ENCODE measurements at regions not wholly inside any gene's neighbourhood (a gene's known extent, or its start where the extent isn't known, plus 50 kb on each side); places are given as distances from the start of the nearest gene placed in this dataset.

DNA sequence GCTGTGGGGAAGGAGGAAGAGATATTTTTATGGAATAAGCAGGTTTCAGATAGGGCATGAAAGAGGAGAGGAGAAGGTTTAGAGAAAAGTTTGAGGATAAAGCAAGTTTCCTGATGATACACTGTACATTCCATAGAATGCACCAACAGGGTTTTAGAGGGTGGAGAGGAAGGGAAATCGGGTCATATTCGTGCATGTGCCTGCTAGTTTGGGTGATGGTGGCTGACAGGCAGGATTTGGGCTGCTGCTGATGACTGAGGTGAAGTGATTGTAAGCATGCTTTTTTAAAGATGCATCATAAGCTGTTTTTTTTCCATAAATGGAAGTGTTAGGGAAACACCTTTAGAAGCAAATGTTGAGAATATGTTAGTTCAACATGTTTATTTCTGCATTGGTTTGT is 68.8 kb downstream of the PMAIP1 start:
- no peaks in the 10 kb centered on the region for H3K36me3 Mint-ChIP-seq
- H3K27me3 Mint-ChIP-seq = no peaks in the 10 kb centered on the region
- H3K9me3 Mint-ChIP-seq = no peaks in the 10 kb centered on the region
- H3K27ac Mint-ChIP-seq = no peak overlapping the region
- H3K4me1 Mint-ChIP-seq = peaks cover 16% of the 10 kb centered on the region
- no peak for ATAC-seq
- no peak overlapping the region for H3K4me3 Mint-ChIP-seq

DNA sequence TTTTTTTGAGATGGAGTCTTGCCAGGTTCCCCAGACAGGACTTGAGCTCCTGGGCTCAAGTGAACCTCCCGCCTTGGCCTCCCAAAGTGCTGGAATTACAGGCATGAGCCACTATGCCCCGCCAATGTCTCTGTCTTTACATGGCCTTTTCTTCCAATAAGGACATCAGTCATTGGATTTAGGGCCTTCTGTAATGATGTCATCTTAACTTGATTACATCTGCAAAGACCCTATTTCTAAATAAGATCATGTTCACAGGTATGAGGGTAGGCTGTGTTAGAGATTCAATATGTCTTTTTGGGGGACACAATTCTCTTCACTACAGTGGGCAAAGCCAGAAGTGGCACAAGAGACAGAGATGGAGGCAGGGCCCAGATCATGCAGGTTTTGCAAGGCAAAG is 68.1 kb downstream of the PMAIP1 start:
- H3K9me3 Mint-ChIP-seq = no peaks in the 10 kb centered on the region
- ATAC-seq = no peak
- H3K36me3 Mint-ChIP-seq = no peaks in the 10 kb centered on the region
- no peaks in the 10 kb centered on the region for H3K27me3 Mint-ChIP-seq
- H3K4me3 Mint-ChIP-seq = no peak overlapping the region
- peaks cover 16% of the 10 kb centered on the region for H3K4me1 Mint-ChIP-seq
- H3K27ac Mint-ChIP-seq = no peak overlapping the region

DNA sequence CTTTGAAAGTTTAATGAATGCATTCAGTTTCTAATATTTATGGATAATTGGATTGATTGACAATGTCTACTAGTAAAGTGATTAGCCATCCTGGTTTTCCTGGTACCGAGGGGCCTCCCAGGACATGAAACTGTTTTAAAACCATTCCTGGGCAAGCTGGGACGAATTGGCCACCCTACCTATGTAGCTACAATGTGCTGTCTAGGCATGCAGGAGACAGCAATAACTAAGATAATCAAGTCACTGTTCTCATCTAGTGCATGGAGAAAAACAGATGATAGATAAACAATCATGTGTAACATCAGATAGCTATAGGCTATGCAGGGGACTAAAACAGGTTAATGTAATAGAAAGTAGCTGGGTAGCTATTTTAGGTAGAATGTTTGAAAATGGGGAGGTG is 67.1 kb downstream of the PMAIP1 start:
- Mint-ChIP-seq H3K9me3 (no peaks in the 10 kb centered on the region), H3K36me3 (no peaks in the 10 kb centered on the region), H3K27ac (no peak overlapping the region), H3K4me3 (no peak overlapping the region), H3K4me1 (peaks cover 12% of the 10 kb centered on the region), H3K27me3 (no peaks in the 10 kb centered on the region)
- no peak for ATAC-seq

GRCh38 chr18:59963229-59963628 is 63.4 kb downstream of the PMAIP1 start:
- H3K27me3 Mint-ChIP-seq = no peaks in the 10 kb centered on the region
- H3K27ac Mint-ChIP-seq = peak overlapping the region; percentile 34
- no peak for ATAC-seq
- H3K4me1 Mint-ChIP-seq = peaks cover 33% of the 10 kb centered on the region
- peaks cover 2% of the 10 kb centered on the region for H3K9me3 Mint-ChIP-seq
- H3K36me3 Mint-ChIP-seq = no peaks in the 10 kb centered on the region
- H3K4me3 Mint-ChIP-seq = no peak overlapping the region

- Mint-ChIP-seq H3K27me3 (no peaks in the 10 kb centered on the region), H3K4me3 (peak overlapping the region; percentile 42), H3K4me1 (peaks cover 41% of the 10 kb centered on the region)
Observed at GRCh38 chr18:59961070-59961469, 61.3 kb downstream of the PMAIP1 start.

DNA sequence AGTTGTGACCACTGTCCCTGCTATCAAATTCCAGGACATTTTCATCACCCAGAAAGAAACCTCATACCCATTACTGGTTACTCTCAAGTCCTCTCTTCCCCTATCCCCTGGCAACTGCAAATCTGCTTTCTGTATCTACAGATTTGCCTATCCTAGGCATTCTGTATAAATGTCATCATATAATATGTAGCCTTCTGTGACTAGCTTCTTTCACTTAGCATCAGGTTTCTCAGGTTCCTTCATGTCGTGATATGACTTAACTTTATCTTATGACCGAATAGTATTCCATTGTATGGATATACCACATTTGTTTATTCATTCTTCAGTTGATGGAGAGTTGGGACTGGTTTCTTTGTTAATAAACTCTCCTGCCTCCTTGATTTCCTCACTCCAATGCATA is 60.5 kb downstream of the PMAIP1 start:
- peaks cover 2% of the 10 kb centered on the region for H3K9me3 Mint-ChIP-seq
- no peaks in the 10 kb centered on the region for H3K36me3 Mint-ChIP-seq
- H3K27me3 Mint-ChIP-seq = no peaks in the 10 kb centered on the region
- H3K27ac Mint-ChIP-seq = peak overlapping the region; percentile 83
- no peak overlapping the region for H3K4me3 Mint-ChIP-seq
- peaks cover 41% of the 10 kb centered on the region for H3K4me1 Mint-ChIP-seq
- no peak for ATAC-seq

More at GRCh38 chr18:59961070-59961469, 61.3 kb downstream of the PMAIP1 start:
- Mint-ChIP-seq H3K9me3 (peaks cover 2% of the 10 kb centered on the region), H3K27ac (peak overlapping the region; percentile 83), H3K36me3 (no peaks in the 10 kb centered on the region)
- ATAC-seq = peak; percentile 95

- Mint-ChIP-seq H3K4me1 (peaks cover 45% of the 10 kb centered on the region), H3K4me3 (no peak overlapping the region), H3K36me3 (no peaks in the 10 kb centered on the region), H3K27ac (peak overlapping the region; percentile 83), H3K9me3 (peaks cover 2% of the 10 kb centered on the region), H3K27me3 (no peaks in the 10 kb centered on the region)
- no peak for ATAC-seq
Observed at GRCh38 chr18:59959606-59960005, 59.8 kb downstream of the PMAIP1 start.

DNA sequence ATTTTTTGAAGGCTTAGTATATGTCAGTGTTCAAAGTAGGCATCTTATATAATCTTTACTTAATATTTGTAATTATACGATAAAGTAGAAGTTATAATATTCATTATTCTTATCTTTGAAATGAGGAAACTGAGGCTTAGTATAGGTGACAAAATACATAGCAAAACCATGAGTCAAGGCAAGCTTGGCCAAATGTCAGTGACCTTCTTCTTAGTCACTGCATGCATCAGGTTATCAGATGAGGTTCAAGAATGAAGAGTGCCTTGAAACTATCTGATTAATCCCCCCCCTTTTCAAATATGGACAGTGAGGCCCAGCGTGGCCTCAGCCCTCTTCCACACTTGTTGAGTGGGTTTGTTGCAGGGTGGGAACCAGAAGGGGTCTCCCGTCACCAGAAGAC is 59.3 kb downstream of the PMAIP1 start:
- Mint-ChIP-seq H3K4me3 (no peak overlapping the region), H3K4me1 (peaks cover 49% of the 10 kb centered on the region), H3K27me3 (no peaks in the 10 kb centered on the region), H3K27ac (peak overlapping the region; percentile 83), H3K36me3 (no peaks in the 10 kb centered on the region), H3K9me3 (peaks cover 2% of the 10 kb centered on the region)
- ATAC-seq = no peak

- H3K36me3 Mint-ChIP-seq = no peaks in the 10 kb centered on the region
- no peaks in the 10 kb centered on the region for H3K27me3 Mint-ChIP-seq
- peak overlapping the region; percentile 22 for H3K27ac Mint-ChIP-seq
- H3K4me3 Mint-ChIP-seq = no peak overlapping the region
- ATAC-seq = peak; percentile 55
- H3K4me1 Mint-ChIP-seq = peaks cover 59% of the 10 kb centered on the region
- peaks cover 2% of the 10 kb centered on the region for H3K9me3 Mint-ChIP-seq
Observed at GRCh38 chr18:59957957-59958356, 58.2 kb downstream of the PMAIP1 start.

- no peak overlapping the region for H3K4me3 Mint-ChIP-seq
- ATAC-seq = no peak
- H3K4me1 Mint-ChIP-seq = peaks cover 54% of the 10 kb centered on the region
- H3K27ac Mint-ChIP-seq = peak overlapping the region; percentile 95
- H3K36me3 Mint-ChIP-seq = no peaks in the 10 kb centered on the region
- no peaks in the 10 kb centered on the region for H3K27me3 Mint-ChIP-seq
- no peaks in the 10 kb centered on the region for H3K9me3 Mint-ChIP-seq
Observed at GRCh38 chr18:59954755-59955156, 55.0 kb downstream of the PMAIP1 start.

DNA sequence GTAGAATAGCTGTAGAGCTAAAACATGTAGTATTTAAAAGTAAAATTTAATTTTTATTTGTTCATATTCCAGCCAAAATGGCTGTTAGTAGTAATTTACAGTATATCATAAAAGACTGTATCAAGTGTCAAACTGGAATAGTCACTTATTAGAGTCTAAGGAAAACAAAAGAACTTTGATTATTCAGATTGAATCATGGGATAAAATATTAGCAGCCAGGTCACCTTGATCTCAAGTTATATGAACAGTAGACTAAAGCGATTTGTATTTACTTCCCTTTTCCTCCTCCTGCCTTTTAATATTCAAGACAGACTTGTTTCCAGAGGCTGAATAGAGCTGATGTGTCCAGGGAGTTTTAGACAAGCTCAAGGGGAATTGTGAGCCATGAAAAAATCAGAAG is 54.4 kb downstream of the PMAIP1 start:
- Mint-ChIP-seq H3K4me1 (peaks cover 54% of the 10 kb centered on the region), H3K27me3 (no peaks in the 10 kb centered on the region), H3K27ac (peak overlapping the region; percentile 95), H3K36me3 (no peaks in the 10 kb centered on the region), H3K9me3 (no peaks in the 10 kb centered on the region), H3K4me3 (no peak overlapping the region)
- ATAC-seq = no peak

All from stimulated activated memory B cell treated with anti-CD40 and anti-IgM and Interleukin-4, amounts not matched to agents 10 μg/mL and 1 μg/mL and 100 μg/mL, for 72 hours (primary cell).